Suprapubic skin (tissue), 4 donors: ENCODE measurements at regions not wholly inside any gene's neighbourhood (a gene's known extent, or its start where the extent isn't known, plus 50 kb on each side); places are given as distances from the start of the nearest gene placed in this dataset.

ENCODE experiments used
- POLR2A ChIP-seq, 2 donors: fragments of 450-650 bp; IDR thresholded peaks; one replicate each; pipeline ENCODE4 v1.6.1; 2017; ENCODE audit warnings: antibody characterized with exemption in 2 of 2, mild to moderate bottlenecking in 2 of 2, moderate library complexity in 2 of 2
- POLR2AphosphoS5 ChIP-seq, 3 donors: sonication (generic); formaldehyde crosslinking; IDR thresholded peaks; one replicate each; pipeline ENCODE4 v1.6.1; 2017; ENCODE audit warnings: antibody characterized with exemption in 3 of 3
- TF ChIP-seq, protein P1 (sequence below), 2 donors: fragments of 200-600 bp in 1 of 2; fragments of 450-650 bp in 1 of 2; sonication (generic) in 1 of 2; IDR thresholded peaks; one replicate each; pipeline ENCODE4 v1.5.1; 2016 to 2019; ENCODE audit warnings: antibody characterized with exemption in 2 of 2, mild to moderate bottlenecking in 1 of 2, moderate library complexity in 1 of 2

DNA sequence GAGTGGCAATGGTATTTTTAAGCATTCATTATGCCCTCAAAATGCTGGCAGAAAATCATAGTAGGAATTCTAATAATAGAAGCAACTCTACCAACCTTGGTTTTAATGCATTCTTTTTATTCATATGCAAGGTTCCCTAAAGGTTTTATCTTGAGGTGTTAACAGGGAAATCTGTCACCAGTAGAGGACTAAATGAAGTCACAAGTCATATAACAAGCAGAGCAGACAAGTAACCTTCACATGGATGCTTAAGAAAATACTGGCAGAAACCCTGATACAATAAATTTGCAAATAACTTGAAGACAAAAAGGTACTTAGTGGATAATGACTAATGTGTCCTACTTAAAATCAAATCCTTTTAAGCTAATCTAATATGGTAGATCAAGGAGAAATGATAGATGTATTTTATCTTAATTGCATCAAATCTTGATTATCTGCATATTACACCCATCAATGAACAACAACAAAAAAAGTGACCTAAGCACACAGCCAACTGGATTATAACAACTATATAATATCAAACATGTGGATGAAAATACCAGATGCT, 73.3 kb downstream of the RFC3 start:
- TF ChIP-seq, protein P1, sequence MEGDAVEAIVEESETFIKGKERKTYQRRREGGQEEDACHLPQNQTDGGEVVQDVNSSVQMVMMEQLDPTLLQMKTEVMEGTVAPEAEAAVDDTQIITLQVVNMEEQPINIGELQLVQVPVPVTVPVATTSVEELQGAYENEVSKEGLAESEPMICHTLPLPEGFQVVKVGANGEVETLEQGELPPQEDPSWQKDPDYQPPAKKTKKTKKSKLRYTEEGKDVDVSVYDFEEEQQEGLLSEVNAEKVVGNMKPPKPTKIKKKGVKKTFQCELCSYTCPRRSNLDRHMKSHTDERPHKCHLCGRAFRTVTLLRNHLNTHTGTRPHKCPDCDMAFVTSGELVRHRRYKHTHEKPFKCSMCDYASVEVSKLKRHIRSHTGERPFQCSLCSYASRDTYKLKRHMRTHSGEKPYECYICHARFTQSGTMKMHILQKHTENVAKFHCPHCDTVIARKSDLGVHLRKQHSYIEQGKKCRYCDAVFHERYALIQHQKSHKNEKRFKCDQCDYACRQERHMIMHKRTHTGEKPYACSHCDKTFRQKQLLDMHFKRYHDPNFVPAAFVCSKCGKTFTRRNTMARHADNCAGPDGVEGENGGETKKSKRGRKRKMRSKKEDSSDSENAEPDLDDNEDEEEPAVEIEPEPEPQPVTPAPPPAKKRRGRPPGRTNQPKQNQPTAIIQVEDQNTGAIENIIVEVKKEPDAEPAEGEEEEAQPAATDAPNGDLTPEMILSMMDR (IDR thresholded peaks at IDR 0.05) = no peak
- no peak for TF ChIP-seq POLR2AphosphoS5 (IDR thresholded peaks at IDR 0.05)
- no peak for TF ChIP-seq POLR2A (IDR thresholded peaks at IDR 0.05)
